Chondrocyte (in vitro differentiated cells): ENCODE measurements at regions not wholly inside any gene's neighbourhood (a gene's known extent, or its start where the extent isn't known, plus 50 kb on each side); places are given as distances from the start of the nearest gene placed in this dataset.

Source experiments
- DNase-seq: peaks from one replicate; pipeline ENCODE4 v3.0.0; 2021; ENCODE audit warnings: mixed read lengths, low spot score
- H3K27ac Mint-ChIP-seq: one replicate; pipeline ENCODE4 v1.8.0; 2021; ENCODE audit warnings: mild to moderate bottlenecking, moderate library complexity, mixed read lengths; ENCODE audit not compliant: unreplicated experiment
- H3K27me3 Mint-ChIP-seq: 2 replicates; pipeline ENCODE4 v1.8.0; 2021; ENCODE audit warnings: low read depth, mixed read lengths
- H3K36me3 Mint-ChIP-seq: 2 replicates; pipeline ENCODE4 v1.8.0; 2021; ENCODE audit warnings: low read depth, mixed read lengths
- H3K4me1 Mint-ChIP-seq: 2 replicates; pipeline ENCODE4 v1.8.0; 2021; ENCODE audit warnings: low read depth, mild to moderate bottlenecking, mixed read lengths
- H3K4me3 Mint-ChIP-seq: one replicate; pipeline ENCODE4 v1.8.0; 2021; ENCODE audit warnings: mild to moderate bottlenecking, moderate library complexity, mixed read lengths; ENCODE audit not compliant: unreplicated experiment
- H3K9me3 Mint-ChIP-seq: 2 replicates; pipeline ENCODE4 v1.8.0; 2021; ENCODE audit warnings: low read depth, mixed read lengths
- CTCF ChIP-seq: fragments of 200-600 bp; sonication (generic); IDR thresholded peaks from 2 replicates; pipeline ENCODE4 v1.5.0; 2021; ENCODE audit warnings: antibody characterized with exemption, mild to moderate bottlenecking, moderate library complexity

- H3K4me1 Mint-ChIP-seq, result peaks cover 51% of the 10 kb centered on the region
- no peak overlapping the region for H3K27ac Mint-ChIP-seq
- H3K27me3 Mint-ChIP-seq, result no peaks in the 10 kb centered on the region
- no peak overlapping the region for H3K4me3 Mint-ChIP-seq
- H3K9me3 Mint-ChIP-seq, result no peaks in the 10 kb centered on the region
- no peak for DNase-seq
- H3K36me3 Mint-ChIP-seq, result peaks cover 2% of the 10 kb centered on the region
- TF ChIP-seq CTCF, result no peak
Observed at GRCh38 chr4:30950737-30951136, 230.6 kb downstream of the PCDH7 start.

GRCh38 chr4:30952526-30953219, 232.5 kb downstream of the PCDH7 start:
- no peak for DNase-seq
- H3K27me3 Mint-ChIP-seq, result no peaks in the 10 kb centered on the region
- H3K4me3 Mint-ChIP-seq, result no peak overlapping the region
- no peaks in the 10 kb centered on the region for H3K9me3 Mint-ChIP-seq
- peaks cover 2% of the 10 kb centered on the region for H3K36me3 Mint-ChIP-seq
- TF ChIP-seq CTCF, result no peak
- peak overlapping the region; percentile 63 for H3K27ac Mint-ChIP-seq
- peaks cover 37% of the 10 kb centered on the region for H3K4me1 Mint-ChIP-seq

GRCh38 chr4:30953799-30954198, 233.6 kb downstream of the PCDH7 start:
- Mint-ChIP-seq H3K27me3 (no peaks in the 10 kb centered on the region), H3K4me1 (peaks cover 32% of the 10 kb centered on the region), H3K4me3 (no peak overlapping the region), H3K27ac (no peak overlapping the region), H3K36me3 (peaks cover 2% of the 10 kb centered on the region), H3K9me3 (no peaks in the 10 kb centered on the region)
- no peak for DNase-seq
- no peak for TF ChIP-seq CTCF

GRCh38 chr4:30956916-30957315, 236.7 kb downstream of the PCDH7 start:
- no peaks in the 10 kb centered on the region for H3K9me3 Mint-ChIP-seq
- DNase-seq, result no peak
- H3K27me3 Mint-ChIP-seq, result no peaks in the 10 kb centered on the region
- peaks cover 24% of the 10 kb centered on the region for H3K4me1 Mint-ChIP-seq
- TF ChIP-seq CTCF, result no peak
- H3K27ac Mint-ChIP-seq, result no peak overlapping the region
- no peak overlapping the region for H3K4me3 Mint-ChIP-seq
- peaks cover 2% of the 10 kb centered on the region for H3K36me3 Mint-ChIP-seq

GRCh38 chr4:30957706-30958105, 237.5 kb downstream of the PCDH7 start:
- H3K27ac Mint-ChIP-seq, result no peak overlapping the region
- peaks cover 2% of the 10 kb centered on the region for H3K36me3 Mint-ChIP-seq
- no peaks in the 10 kb centered on the region for H3K27me3 Mint-ChIP-seq
- H3K4me1 Mint-ChIP-seq, result peaks cover 18% of the 10 kb centered on the region
- H3K4me3 Mint-ChIP-seq, result no peak overlapping the region
- no peak for TF ChIP-seq CTCF
- no peak for DNase-seq
- H3K9me3 Mint-ChIP-seq, result no peaks in the 10 kb centered on the region
